ENCODE measurements at regions not wholly inside any gene's neighbourhood (a gene's known extent, or its start where the extent isn't known, plus 50 kb on each side); places are given as distances from the start of the nearest gene placed in this dataset.

DNA sequence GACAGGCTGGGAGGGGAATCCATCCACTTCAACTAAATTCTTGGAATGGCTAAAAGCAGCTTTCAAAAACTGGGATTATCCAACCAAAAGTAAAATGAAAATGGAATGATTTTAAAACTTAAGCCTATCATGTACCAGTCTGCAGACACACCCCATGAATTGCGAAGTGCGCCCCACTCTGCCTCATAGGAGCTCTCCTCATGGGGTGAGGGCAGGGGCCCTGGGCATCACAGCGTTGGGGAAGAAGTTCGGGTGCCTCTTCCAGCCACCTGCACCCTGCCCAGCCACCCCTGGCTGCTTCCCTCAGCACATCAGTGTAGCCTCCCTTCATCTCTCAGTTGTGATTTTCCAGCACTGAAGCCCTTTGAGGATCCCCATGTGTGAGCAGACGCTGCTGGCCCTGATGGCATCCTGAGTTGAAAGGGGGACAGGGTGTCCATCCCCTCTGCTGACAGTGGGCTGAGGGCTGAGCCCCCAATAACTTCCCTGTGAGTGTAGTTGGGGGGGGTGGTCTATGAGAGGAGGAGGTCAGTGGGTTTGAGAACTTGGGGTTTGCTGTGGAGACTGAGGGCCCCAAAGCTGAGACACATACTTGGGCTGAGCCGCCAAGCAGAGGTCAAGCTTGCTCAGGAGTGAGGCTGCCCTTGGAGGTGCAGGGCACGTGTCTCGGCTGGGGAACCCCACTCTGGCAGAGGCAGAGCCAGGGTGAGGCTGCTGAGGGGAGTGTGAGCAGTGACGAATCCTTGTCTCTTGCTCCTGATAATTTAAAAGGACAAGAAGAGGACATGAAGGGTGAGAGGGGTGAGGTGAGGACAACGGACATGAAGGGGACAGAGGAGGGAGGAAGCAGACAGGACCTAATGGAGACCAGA, 542.1 kb downstream of the TCERG1L start:
- TF ChIP-seq, protein P1, sequence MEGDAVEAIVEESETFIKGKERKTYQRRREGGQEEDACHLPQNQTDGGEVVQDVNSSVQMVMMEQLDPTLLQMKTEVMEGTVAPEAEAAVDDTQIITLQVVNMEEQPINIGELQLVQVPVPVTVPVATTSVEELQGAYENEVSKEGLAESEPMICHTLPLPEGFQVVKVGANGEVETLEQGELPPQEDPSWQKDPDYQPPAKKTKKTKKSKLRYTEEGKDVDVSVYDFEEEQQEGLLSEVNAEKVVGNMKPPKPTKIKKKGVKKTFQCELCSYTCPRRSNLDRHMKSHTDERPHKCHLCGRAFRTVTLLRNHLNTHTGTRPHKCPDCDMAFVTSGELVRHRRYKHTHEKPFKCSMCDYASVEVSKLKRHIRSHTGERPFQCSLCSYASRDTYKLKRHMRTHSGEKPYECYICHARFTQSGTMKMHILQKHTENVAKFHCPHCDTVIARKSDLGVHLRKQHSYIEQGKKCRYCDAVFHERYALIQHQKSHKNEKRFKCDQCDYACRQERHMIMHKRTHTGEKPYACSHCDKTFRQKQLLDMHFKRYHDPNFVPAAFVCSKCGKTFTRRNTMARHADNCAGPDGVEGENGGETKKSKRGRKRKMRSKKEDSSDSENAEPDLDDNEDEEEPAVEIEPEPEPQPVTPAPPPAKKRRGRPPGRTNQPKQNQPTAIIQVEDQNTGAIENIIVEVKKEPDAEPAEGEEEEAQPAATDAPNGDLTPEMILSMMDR (IDR thresholded peaks at IDR 0.05) = no peak
- no peak for TF ChIP-seq POLR2A (IDR thresholded peaks at IDR 0.05)
- TF ChIP-seq EP300 (IDR thresholded peaks at IDR 0.05) = no peak
